Progenitor cell of endocrine pancreas (in vitro differentiated cells): ENCODE measurements at regions not wholly inside any gene's neighbourhood (a gene's known extent, or its start where the extent isn't known, plus 50 kb on each side); places are given as distances from the start of the nearest gene placed in this dataset.

Experiments used
- DNase-seq: peaks from one replicate; pipeline ENCODE4 v3.0.0; 2021; ENCODE audit warnings: low spot score; ENCODE audit not compliant: unreplicated experiment
- H3K27ac Mint-ChIP-seq: 2 replicates; pipeline ENCODE4 v1.8.0; 2021; ENCODE audit warnings: mild to moderate bottlenecking, moderate library complexity, mixed read lengths
- H3K27me3 Mint-ChIP-seq: 2 replicates; pipeline ENCODE4 v1.8.0; 2021; ENCODE audit warnings: mixed read lengths
- H3K36me3 Mint-ChIP-seq: 2 replicates; pipeline ENCODE4 v1.8.0; 2022; ENCODE audit warnings: mixed read lengths; ENCODE audit not compliant: insufficient read depth
- H3K4me1 Mint-ChIP-seq: 2 replicates; pipeline ENCODE4 v1.8.0; 2021; ENCODE audit warnings: low read depth, mixed read lengths
- H3K4me3 Mint-ChIP-seq: 2 replicates; pipeline ENCODE4 v1.8.0; 2021; ENCODE audit warnings: low read depth, mild to moderate bottlenecking, moderate library complexity, mixed read lengths
- H3K9me3 Mint-ChIP-seq: 2 replicates; pipeline ENCODE4 v1.8.0; 2021; ENCODE audit warnings: low read depth, mixed read lengths
- CTCF ChIP-seq: fragments of 200-600 bp; sonication (generic); IDR thresholded peaks from one replicate; pipeline ENCODE4 v1.5.0; 2021; ENCODE audit warnings: antibody characterized with exemption, mild to moderate bottlenecking; ENCODE audit not compliant: unreplicated experiment

- H3K4me3 Mint-ChIP-seq: no peak overlapping the region
- H3K9me3 Mint-ChIP-seq: peaks cover 8% of the 10 kb centered on the region
- peaks cover 13% of the 10 kb centered on the region for H3K4me1 Mint-ChIP-seq
- TF ChIP-seq CTCF: no peak
- no peaks in the 10 kb centered on the region for H3K36me3 Mint-ChIP-seq
- H3K27ac Mint-ChIP-seq: no peak overlapping the region
- no peak for DNase-seq
- H3K27me3 Mint-ChIP-seq: no peaks in the 10 kb centered on the region
Measured at GRCh38 chr4:107304699-107305286, 268.7 kb upstream of the DKK2 start.

DNA sequence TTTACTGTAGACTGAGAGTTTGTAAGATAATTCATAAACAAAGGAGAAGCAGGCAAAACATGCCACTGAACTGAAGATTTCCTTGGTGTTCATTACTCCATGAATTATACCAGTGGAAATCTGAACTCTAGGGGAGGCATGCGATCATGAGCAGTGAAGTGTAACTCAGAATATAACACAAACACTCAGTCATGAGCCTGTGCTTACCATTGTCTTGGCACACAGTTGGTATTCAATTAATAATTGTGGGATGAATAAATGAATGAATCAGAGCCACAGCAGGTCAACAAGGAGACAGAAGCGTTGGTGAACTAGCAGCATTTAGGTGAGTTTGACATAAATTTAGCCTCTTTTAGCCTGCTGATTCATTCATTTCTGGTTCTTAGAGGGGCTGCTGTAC, 263.5 kb upstream of the DKK2 start:
- DNase-seq: no peak
- Mint-ChIP-seq H3K9me3 (peaks cover 10% of the 10 kb centered on the region), H3K36me3 (peaks cover 5% of the 10 kb centered on the region), H3K4me3 (no peak overlapping the region), H3K27me3 (no peaks in the 10 kb centered on the region), H3K4me1 (peaks cover 6% of the 10 kb centered on the region), H3K27ac (no peak overlapping the region)
- TF ChIP-seq CTCF: no peak

DNA sequence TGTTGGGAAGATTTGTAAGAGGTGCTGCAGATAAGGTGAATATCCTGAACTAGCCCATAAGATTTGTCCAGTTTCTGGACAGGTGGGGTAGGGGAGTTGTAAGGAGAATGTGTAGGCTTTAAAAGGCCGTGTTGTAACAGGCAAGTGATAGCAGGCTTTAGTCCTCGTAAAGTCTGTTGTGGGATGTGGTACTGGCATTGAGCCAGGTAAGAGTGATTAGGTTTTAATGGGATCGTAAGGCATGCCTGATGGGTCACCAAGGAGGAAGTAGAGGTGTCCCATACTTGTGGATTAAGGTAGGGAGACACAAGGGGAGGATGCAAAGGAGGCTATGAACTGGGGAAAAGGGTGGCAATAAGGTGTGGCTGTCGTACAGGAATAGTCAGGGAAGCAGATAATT, 256.9 kb upstream of the DKK2 start:
- H3K27ac Mint-ChIP-seq: no peak overlapping the region
- H3K4me3 Mint-ChIP-seq: no peak overlapping the region
- H3K9me3 Mint-ChIP-seq: peaks cover 41% of the 10 kb centered on the region
- TF ChIP-seq CTCF: no peak
- peaks cover 6% of the 10 kb centered on the region for H3K4me1 Mint-ChIP-seq
- DNase-seq: no peak
- H3K36me3 Mint-ChIP-seq: peaks cover 10% of the 10 kb centered on the region
- no peaks in the 10 kb centered on the region for H3K27me3 Mint-ChIP-seq

- peaks cover 13% of the 10 kb centered on the region for H3K4me1 Mint-ChIP-seq
- H3K9me3 Mint-ChIP-seq: peaks cover 3% of the 10 kb centered on the region
- H3K4me3 Mint-ChIP-seq: no peak overlapping the region
- no peaks in the 10 kb centered on the region for H3K36me3 Mint-ChIP-seq
- TF ChIP-seq CTCF: no peak
- no peak overlapping the region for H3K27ac Mint-ChIP-seq
- no peak for DNase-seq
- no peaks in the 10 kb centered on the region for H3K27me3 Mint-ChIP-seq
Measured at GRCh38 chr4:107283587-107284559, 247.8 kb upstream of the DKK2 start.

- Mint-ChIP-seq H3K27ac (no peak overlapping the region), H3K4me1 (peaks cover 10% of the 10 kb centered on the region), H3K9me3 (peaks cover 3% of the 10 kb centered on the region), H3K36me3 (no peaks in the 10 kb centered on the region), H3K27me3 (no peaks in the 10 kb centered on the region), H3K4me3 (no peak overlapping the region)
- no peak for TF ChIP-seq CTCF
- DNase-seq: no peak
Measured at GRCh38 chr4:107279733-107280132, 243.6 kb upstream of the DKK2 start.
